ENCODE measurements at regions not wholly inside any gene's neighbourhood (a gene's known extent, or its start where the extent isn't known, plus 50 kb on each side); places are given as distances from the start of the nearest gene placed in this dataset.
"Not testable (repeated sequence)": the region's sequence is repeated elsewhere in the genome, so short reads cannot be mapped to it uniquely, and the experiment has no call there.

- not testable (repeated sequence) for TF ChIP-seq EZH2phosphoT487 (IDR thresholded peaks at IDR 0.05; ENCODE audit: borderline replicate concordance, low read depth, low read length)
- TF ChIP-seq, protein P1, sequence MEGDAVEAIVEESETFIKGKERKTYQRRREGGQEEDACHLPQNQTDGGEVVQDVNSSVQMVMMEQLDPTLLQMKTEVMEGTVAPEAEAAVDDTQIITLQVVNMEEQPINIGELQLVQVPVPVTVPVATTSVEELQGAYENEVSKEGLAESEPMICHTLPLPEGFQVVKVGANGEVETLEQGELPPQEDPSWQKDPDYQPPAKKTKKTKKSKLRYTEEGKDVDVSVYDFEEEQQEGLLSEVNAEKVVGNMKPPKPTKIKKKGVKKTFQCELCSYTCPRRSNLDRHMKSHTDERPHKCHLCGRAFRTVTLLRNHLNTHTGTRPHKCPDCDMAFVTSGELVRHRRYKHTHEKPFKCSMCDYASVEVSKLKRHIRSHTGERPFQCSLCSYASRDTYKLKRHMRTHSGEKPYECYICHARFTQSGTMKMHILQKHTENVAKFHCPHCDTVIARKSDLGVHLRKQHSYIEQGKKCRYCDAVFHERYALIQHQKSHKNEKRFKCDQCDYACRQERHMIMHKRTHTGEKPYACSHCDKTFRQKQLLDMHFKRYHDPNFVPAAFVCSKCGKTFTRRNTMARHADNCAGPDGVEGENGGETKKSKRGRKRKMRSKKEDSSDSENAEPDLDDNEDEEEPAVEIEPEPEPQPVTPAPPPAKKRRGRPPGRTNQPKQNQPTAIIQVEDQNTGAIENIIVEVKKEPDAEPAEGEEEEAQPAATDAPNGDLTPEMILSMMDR (conservative IDR thresholded peaks at IDR 0.05; ENCODE audit: low read length) = peak; percentile 70
These were observed 85.7 kb downstream of the LGALS9B start for GRCh38 chr17:20381358-20382300.

Measured in OCI-LY7 (cell line).